ENCODE measurements at regions not wholly inside any gene's neighbourhood (a gene's known extent, or its start where the extent isn't known, plus 50 kb on each side); places are given as distances from the start of the nearest gene placed in this dataset.

DNA sequence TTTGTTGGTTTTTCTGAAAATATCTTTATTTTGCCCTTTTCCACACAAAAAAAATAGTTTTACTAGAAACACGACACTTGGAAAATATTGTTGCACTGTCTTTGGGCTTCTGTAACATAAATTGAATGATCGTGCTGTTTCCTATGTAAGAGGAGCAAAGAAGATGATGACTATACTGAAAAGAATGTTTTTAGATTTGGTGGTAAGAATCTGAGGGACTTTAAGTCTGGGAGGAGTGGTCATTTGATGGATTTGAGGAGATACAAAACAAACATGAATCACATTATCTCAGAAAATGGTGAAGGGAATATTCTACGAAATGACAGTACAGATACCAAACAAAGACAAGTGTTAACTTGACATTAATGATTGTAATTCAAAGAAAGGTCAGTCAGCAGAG lies 328.8 kb downstream of the ADAM29 start:
- TF ChIP-seq, protein P1, sequence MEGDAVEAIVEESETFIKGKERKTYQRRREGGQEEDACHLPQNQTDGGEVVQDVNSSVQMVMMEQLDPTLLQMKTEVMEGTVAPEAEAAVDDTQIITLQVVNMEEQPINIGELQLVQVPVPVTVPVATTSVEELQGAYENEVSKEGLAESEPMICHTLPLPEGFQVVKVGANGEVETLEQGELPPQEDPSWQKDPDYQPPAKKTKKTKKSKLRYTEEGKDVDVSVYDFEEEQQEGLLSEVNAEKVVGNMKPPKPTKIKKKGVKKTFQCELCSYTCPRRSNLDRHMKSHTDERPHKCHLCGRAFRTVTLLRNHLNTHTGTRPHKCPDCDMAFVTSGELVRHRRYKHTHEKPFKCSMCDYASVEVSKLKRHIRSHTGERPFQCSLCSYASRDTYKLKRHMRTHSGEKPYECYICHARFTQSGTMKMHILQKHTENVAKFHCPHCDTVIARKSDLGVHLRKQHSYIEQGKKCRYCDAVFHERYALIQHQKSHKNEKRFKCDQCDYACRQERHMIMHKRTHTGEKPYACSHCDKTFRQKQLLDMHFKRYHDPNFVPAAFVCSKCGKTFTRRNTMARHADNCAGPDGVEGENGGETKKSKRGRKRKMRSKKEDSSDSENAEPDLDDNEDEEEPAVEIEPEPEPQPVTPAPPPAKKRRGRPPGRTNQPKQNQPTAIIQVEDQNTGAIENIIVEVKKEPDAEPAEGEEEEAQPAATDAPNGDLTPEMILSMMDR (IDR thresholded peaks at IDR 0.05; ENCODE audit: control extremely low read depth, extremely low read depth, low read depth, missing control alignments) = no peak
- POLR2A ChIA-PET = no interaction called here
- no peak for DNase-seq (ENCODE audit: extremely low spot score)
- CTCF ChIA-PET = no interaction called here

GRCh38 chr4:175252642-175253041 lies 334.5 kb downstream of the ADAM29 start:
- DNase-seq (ENCODE audit: extremely low spot score) = no peak
- CTCF ChIA-PET = no interaction called here
- POLR2A ChIA-PET = no interaction called here

DNA sequence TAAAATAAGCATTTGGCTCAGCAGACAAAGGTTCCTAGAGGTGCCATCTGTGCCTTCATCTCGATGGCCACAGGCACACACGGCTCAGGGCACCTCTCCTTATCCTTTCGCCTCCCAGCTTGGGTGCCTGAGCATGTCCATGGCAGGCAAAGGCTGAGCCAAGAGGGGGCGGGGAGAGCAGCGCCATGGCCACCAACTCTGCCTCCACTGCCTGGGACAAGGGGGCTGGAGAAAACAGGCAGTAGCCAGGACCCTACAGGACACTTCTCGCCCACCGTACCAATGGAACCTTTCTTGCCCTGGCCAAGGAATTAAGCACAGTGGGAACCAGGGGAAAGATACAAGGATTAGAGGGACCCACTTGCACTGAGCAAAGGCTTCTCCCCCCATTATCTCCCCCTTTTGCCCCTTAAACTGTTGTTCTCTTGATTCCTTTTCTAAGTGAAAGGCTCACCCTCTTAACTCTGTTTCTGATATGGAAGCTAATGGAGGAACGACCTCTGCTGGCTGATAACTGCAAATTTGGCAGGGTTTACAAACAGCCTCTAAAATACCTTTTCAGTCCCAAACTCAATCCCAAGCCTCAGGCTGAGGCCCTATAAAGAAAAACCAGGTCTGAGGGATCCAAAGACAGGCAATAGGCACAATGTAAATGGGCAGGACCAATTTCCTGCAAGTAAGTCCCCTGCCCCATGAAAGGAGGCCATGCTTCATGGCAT lies 335.2 kb downstream of the ADAM29 start:
- CTCF ChIA-PET = interaction anchor here (1.5 kb wide), 1 partner anchor 9 kb away, joined by 3 read pairs; no protein-coding TSS in a partner anchor

More at GRCh38 chr4:175252642-175253041, 334.5 kb downstream of the ADAM29 start:
- TF ChIP-seq, protein P1 (IDR thresholded peaks at IDR 0.05; ENCODE audit: control extremely low read depth, extremely low read depth, low read depth, missing control alignments) = no peak

DNA sequence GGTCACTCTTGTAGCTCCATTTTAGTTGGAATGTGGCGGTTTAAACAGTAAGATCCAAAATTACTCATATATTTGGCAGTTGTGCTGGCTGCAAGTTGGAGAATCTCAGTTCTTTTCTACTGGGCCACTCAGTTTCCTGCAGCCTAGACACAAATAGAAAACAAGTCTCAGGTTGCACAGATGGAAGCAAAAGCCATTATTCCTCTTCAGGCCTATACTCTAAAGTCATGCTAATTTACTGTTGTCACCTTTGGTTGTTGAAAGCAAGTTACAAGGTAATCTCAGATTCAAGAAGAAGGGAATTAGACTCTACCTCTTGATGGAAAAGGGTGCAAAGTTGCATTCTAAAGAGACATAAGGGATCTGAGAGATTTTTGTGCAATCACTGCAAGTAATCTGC lies 345.4 kb downstream of the ADAM29 start:
- TF ChIP-seq, protein P1 (IDR thresholded peaks at IDR 0.05; ENCODE audit: control extremely low read depth, extremely low read depth, low read depth, missing control alignments) = no peak
- POLR2A ChIA-PET = no interaction called here
- CTCF ChIA-PET = no interaction called here
- DNase-seq (ENCODE audit: extremely low spot score) = no peak

More for the DNA sequence above, 335.2 kb downstream of the ADAM29 start:
- DNase-seq (ENCODE audit: extremely low spot score) = peak; percentile 7
- POLR2A ChIA-PET = no interaction called here
- TF ChIP-seq, protein P1 (IDR thresholded peaks at IDR 0.05; ENCODE audit: control extremely low read depth, extremely low read depth, low read depth, missing control alignments) = peak; percentile 17

DNA sequence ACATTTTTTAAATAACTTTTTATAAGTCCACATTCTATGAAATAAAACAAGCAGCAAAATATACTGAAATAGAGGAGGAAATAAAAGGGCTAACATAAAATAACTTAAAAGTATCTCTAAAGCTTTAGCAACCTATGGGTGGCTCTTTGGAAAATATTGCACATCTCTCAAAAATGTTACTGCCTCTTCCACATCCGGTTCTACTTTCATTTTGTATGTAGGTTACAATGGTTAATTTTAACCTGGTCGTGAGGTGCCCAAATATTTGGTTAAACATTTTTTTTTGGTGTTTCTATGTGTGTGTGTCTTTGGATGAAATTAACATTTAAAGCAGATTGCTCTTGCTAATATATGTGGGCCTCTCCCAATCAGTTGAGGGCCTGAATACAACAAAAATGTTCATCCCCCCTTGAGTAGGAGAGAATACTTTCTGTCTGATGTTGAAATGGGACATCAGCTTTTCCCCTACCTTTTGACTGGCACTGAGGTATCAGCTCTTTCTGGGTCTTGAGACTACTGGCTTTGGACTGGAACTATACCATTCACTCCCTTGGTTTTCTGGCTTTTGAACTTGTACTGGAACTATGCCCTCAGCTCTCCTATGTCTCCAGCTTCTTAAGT lies 353.0 kb downstream of the ADAM29 start:
- CTCF ChIA-PET = no interaction called here
- TF ChIP-seq, protein P1 (IDR thresholded peaks at IDR 0.05; ENCODE audit: control extremely low read depth, extremely low read depth, low read depth, missing control alignments) = no peak
- POLR2A ChIA-PET = no interaction called here
- DNase-seq (ENCODE audit: extremely low spot score) = no peak

DNA sequence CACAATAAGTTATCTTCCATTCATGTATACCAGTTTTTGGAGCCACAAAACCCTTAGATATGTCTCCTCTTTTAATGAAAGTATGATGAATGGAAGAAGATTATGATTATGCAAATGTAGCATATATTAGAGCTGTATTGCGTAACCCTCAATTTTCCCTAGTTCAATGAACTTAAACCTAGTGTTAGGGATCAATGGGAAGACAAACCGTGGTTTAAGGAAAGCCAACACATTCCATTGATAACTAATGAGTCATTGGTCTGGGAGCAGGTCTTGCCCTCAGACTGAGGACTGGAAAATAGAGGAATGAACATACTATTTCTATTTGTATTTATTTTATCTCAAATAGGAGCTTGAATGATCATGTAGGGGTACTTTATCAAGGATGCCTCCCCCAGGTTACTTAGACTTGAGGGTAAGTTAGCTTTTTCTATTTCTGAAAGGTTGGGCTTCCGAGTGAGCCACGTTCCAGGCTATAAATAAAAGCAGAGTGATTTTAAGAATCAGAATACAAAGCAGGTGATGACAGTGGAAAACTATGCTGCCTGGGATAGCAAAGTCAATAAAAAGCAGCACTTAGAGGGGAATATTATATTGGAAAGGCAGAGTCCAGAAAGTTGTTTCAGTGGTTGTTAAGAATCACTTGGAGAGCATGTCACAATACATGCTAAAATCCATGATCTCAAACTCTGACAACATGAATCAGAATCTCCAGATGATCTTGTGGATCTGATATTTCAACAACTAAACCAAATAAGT lies 356.0 kb downstream of the ADAM29 start:
- TF ChIP-seq, protein P1 (IDR thresholded peaks at IDR 0.05; ENCODE audit: control extremely low read depth, extremely low read depth, low read depth, missing control alignments) = no peak
- CTCF ChIA-PET = interaction anchor here (1.6 to 1.8 kb wide), 2 partner anchors 9 to 16 kb away, joined by 4 to 6 read pairs; no protein-coding TSS in a partner anchor
- DNase-seq (ENCODE audit: extremely low spot score) = no peak
- POLR2A ChIA-PET = no interaction called here

All from GM10248 (cell line).